AG04450 (cell line): ENCODE measurements at regions not wholly inside any gene's neighbourhood (a gene's known extent, or its start where the extent isn't known, plus 50 kb on each side); places are given as distances from the start of the nearest gene placed in this dataset.

ENCODE experiments used
- CTCF ChIA-PET: fragments of 300-600, 350-600 bp; formaldehyde crosslinking; extraction: SDS; loops from one replicate; lab custom pipeline; 2022; ENCODE audit warnings: antibody characterized with exemption, inconsistent platforms; lab: Charles Lee
- POLR2A ChIA-PET: fragments of 350-600 bp; formaldehyde crosslinking; extraction: SDS; loops from one replicate; lab custom pipeline; 2021; ENCODE audit warnings: antibody characterized with exemption, inconsistent platforms; lab: Yijun Ruan, JAX
- DNase-seq: peaks from one replicate; pipeline ENCODE4 v3.0.0-alpha.2; 2011; ENCODE audit warnings: low read depth, low spot score
- H3K27ac ChIP-seq: one replicate; pipeline ENCODE4 v1.5.1; 2012; ENCODE audit warnings: low read depth, low read length, control low read depth
- H3K27me3 ChIP-seq: one replicate; pipeline ENCODE4 v1.6.0; 2012; ENCODE audit warnings: low read length; ENCODE audit not compliant: control insufficient read depth, insufficient read depth
- H3K4me3 ChIP-seq: 2 replicates; pipeline ENCODE4 v1.5.1; 2011; ENCODE audit warnings: mild to moderate bottlenecking, low read depth, low read length, control low read depth
- H3K9me3 ChIP-seq: 2 replicates; pipeline ENCODE4 v1.5.1; 2012; ENCODE audit warnings: low read length; ENCODE audit not compliant: control insufficient read depth, insufficient read depth
- CTCF ChIP-seq: IDR thresholded peaks from 2 replicates; pipeline ENCODE4 v1.5.1; 2011; ENCODE audit warnings: low read depth, low read length, control low read depth, inconsistent platforms

- Histone ChIP-seq H3K9me3 (no peaks in the 10 kb centered on the region), H3K27me3 (no peaks in the 10 kb centered on the region), H3K4me3 (no peak overlapping the region), H3K27ac (no peak overlapping the region)
- TF ChIP-seq CTCF, result no peak
- ChIA-PET CTCF (no interaction called here), POLR2A (no interaction called here)
- no peak for DNase-seq
These were observed 1145.6 kb downstream of the KCNT2 start for GRCh38 chr1:195462646-195463045.

GRCh38 chr1:195462152-195462551, 1146.1 kb downstream of the KCNT2 start:
- no peak for TF ChIP-seq CTCF
- H3K27ac ChIP-seq, result no peak overlapping the region
- no peaks in the 10 kb centered on the region for H3K9me3 ChIP-seq
- POLR2A ChIA-PET, result no interaction called here
- no peak for DNase-seq
- H3K27me3 ChIP-seq, result no peaks in the 10 kb centered on the region
- CTCF ChIA-PET, result no interaction called here
- no peak overlapping the region for H3K4me3 ChIP-seq

GRCh38 chr1:195458365-195458764, 1149.9 kb downstream of the KCNT2 start:
- CTCF ChIA-PET, result no interaction called here
- POLR2A ChIA-PET, result no interaction called here

GRCh38 chr1:195450794-195451193, 1157.4 kb downstream of the KCNT2 start:
- H3K27me3 ChIP-seq, result no peaks in the 10 kb centered on the region
- no peak overlapping the region for H3K27ac ChIP-seq
- ChIA-PET CTCF (no interaction called here), POLR2A (no interaction called here)
- H3K4me3 ChIP-seq, result no peak overlapping the region
- H3K9me3 ChIP-seq, result no peaks in the 10 kb centered on the region
- no peak for TF ChIP-seq CTCF
- no peak for DNase-seq

More at GRCh38 chr1:195458365-195458764, 1149.9 kb downstream of the KCNT2 start:
- Histone ChIP-seq H3K27ac (no peak overlapping the region), H3K27me3 (no peaks in the 10 kb centered on the region), H3K4me3 (no peak overlapping the region), H3K9me3 (no peaks in the 10 kb centered on the region)
- TF ChIP-seq CTCF, result no peak
- DNase-seq, result no peak

GRCh38 chr1:195439661-195440060, 1168.6 kb downstream of the KCNT2 start:
- POLR2A ChIA-PET, result no interaction called here
- H3K27ac ChIP-seq, result no peak overlapping the region

More at GRCh38 chr1:195439661-195440060, 1168.6 kb downstream of the KCNT2 start:
- H3K4me3 ChIP-seq, result no peak overlapping the region
- no peak for DNase-seq
- H3K27me3 ChIP-seq, result no peaks in the 10 kb centered on the region
- CTCF ChIA-PET, result no interaction called here
- no peak for TF ChIP-seq CTCF
- no peaks in the 10 kb centered on the region for H3K9me3 ChIP-seq
